NCI-H2196 (cell line): ENCODE measurements at regions not wholly inside any gene's neighbourhood (a gene's known extent, or its start where the extent isn't known, plus 50 kb on each side); places are given as distances from the start of the nearest gene placed in this dataset.
"Not testable (repeated sequence)": the region's sequence is repeated elsewhere in the genome, so short reads cannot be mapped to it uniquely, and the experiment has no call there.

Experiments used
- DNase-seq: peaks from one replicate; lab custom pipeline; 2025; ENCODE audit not compliant: unreplicated experiment; lab: John Stamatoyannopoulos, UW

DNA sequence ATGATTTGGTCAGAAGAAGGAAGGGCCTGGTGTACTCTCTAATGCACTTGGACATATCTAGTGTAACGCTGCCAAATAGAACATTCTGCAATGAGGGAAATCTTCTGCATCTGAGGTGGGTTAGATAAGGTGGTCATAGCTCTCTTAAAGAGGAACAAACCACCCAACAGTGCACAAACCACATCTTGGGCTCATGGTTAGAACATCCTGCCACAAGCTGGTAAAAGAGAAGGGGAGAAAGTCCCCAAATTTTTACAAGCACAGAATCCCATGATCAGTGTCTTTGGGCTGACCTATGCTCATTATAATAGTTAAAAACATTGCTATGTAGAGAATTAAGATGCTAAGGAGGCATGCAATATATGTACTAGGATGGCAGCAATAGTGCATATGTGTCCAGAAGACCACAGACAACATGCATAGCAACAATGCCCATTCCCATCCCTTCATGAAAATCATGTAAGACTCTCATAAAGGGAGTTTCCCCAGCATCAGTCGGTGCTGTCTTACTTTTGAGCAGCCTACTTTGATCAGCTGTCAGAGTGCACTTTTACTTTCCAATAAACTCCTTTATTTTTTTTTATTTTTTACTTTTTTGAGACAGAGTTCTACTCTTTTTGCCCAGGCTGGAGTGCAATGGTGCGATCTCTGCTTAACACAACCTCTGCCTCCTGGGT, 99.7 kb upstream of the SLC7A11 start:
- DNase-seq, result no peak

DNA sequence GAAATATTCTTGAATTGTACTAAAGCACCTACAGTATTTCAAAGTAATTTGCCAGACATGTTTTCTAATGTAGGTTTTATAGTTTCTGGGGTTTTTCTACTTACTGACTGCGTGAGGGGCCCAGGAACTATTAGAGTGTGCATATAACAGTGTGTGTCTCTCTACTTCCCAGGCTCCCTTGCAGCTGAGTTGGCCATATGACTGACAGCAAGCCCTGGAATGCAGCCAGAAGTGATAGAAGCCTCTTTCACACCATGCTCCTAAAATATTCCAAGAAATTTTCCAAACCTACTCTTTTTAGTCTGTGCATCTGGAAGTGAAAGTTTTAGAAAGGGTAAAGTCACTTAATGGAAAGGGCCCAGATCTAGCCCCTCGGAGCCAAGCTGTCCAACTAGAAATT, 96.7 kb upstream of the SLC7A11 start:
- DNase-seq, result no peak

- DNase-seq, result not testable (repeated sequence)
Observed at GRCh38 chr4:138338222-138338621, 96.1 kb upstream of the SLC7A11 start.

GRCh38 chr4:138334346-138335016, 92.3 kb upstream of the SLC7A11 start:
- no peak for DNase-seq

DNA sequence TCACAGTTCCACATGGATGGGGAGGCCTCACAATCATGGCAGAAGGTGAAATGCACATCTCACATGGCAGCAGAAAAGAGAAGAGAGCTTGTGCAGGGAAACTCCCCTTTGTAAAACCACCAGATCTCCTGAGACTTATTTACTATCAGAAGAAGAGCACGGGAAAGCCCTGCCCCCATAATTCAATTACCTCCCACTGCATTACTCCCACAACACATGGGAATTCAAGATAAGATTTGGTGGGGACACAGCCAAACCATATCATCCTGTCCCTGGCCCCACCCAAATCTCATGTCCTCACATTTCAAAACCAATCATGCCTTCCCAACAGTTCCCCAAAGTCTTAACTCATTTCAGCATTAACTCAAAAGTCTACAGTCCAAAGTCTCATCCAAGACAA, 90.3 kb upstream of the SLC7A11 start:
- not testable (repeated sequence) for DNase-seq

- no peak for DNase-seq
Observed at GRCh38 chr4:138330531-138330930, 88.4 kb upstream of the SLC7A11 start.

DNA sequence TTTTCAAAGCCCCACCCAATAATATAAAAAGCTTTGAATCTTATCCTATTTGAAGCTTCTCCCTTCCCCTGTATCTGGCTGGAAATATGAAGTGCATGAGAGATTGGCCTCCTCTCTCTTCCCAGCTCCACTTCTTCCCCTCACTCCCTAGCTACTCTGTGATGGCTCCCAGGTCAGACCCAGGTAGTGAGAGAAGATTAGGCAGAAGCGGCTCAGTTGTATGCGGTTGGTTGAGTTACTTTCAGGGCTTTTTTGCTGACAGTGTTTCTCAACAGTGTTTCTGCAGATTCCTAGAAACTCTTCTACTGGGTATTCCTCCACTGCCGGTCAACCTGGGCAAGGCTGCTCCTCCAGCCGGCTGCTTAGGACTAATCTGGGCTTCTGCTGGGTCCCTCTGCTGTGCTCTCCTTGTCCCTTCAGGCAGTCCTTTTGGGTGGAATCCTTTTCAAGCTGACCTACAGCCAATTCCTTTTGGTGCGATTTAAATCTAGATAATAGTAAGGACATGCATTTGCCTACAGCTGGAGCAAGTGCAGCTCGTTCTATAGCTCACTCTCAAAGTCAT, 87.4 kb upstream of the SLC7A11 start:
- DNase-seq, result no peak

- DNase-seq, result no peak
Observed at GRCh38 chr4:138327338-138327737, 85.2 kb upstream of the SLC7A11 start.

DNA sequence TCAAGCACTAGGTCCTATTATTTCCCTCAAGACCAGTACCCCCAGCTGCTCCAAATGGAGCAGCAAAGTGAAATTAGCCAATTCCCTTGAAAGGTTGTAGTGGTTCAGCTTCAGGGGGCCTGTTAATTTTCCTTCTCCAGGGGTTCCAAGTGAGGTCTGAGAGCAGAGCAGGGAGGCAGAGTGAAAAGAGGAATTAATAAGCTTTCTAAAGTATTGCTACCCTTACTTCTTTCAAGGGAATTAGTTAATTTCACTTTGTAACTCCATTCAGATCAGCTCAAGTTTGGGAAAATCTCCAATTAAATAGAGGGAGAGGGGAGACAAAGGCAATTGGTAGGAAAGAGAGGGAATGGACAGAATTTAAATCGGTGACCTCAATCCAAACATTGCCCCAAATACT, 78.7 kb upstream of the SLC7A11 start:
- DNase-seq, result no peak

GRCh38 chr4:138320030-138320429, 77.9 kb upstream of the SLC7A11 start:
- no peak for DNase-seq

DNA sequence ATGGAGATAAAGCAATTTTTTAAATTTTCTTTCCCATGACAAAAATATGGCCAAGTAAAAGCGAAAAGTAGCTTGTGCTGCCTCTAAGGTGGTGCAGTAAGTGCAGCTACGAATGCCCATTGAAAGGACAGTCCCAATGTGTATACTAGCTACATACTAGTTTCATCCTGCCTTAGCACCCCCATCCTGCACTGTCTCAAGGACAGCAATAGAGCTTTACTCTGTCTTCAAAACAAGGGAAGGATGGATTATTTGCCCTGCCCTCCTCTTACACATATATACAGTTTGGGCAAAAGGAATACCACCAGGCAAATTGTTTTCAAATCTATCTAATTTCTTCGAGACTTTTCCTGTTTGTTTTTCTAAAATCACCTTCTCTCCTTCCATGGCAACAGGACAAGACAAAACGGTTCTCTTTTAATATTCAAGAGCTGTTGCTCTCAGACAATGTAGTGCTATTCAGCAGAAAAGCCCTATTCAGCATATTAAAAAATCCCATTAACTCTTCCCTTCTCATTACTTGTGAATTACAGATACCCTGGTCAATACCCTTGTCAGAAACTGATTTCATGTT, 75.1 kb upstream of the SLC7A11 start:
- no peak for DNase-seq

DNA sequence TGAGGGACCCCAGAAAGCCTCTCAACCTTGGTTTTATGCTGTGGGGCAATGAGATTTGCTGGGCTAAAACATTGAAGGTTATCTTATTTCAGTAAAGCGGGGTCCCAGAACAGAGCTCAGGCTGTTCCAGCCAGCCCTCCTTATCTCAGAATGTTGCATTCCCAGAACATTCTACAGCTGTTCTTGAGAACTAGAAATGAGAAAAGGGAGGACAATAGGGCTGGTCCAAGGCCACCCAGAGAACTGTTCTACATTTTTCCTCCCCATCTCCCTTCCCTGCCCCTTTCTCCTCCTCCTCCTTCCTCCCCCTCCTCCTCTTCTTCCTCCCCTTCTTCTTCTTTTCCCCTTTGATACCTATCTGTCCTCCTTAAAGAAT, 70.4 kb upstream of the SLC7A11 start:
- no peak for DNase-seq

- no peak for DNase-seq
Observed at GRCh38 chr4:138311771-138312535, 69.8 kb upstream of the SLC7A11 start.

GRCh38 chr4:138310991-138311390, 68.8 kb upstream of the SLC7A11 start:
- DNase-seq, result no peak

DNA sequence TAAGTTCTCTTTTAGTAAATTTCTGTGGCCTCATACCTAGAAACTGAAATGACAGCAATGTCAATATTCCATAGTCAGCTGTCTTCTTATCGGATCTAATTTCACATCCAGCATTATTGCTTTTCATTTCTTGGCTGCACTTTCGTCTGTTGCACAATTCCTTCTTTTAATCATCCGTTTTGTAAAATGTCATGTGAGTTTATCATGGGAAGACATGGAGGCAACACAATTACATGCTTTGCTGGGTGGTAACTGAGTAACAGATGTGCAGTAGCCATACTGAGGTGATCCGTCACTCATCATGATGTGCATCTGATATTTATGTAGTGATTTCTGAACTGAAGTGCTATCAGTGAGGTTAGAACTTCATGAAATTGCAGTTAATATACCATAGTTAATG, 68.3 kb upstream of the SLC7A11 start:
- DNase-seq, result no peak

GRCh38 chr4:138308356-138308755, 66.2 kb upstream of the SLC7A11 start:
- no peak for DNase-seq

DNA sequence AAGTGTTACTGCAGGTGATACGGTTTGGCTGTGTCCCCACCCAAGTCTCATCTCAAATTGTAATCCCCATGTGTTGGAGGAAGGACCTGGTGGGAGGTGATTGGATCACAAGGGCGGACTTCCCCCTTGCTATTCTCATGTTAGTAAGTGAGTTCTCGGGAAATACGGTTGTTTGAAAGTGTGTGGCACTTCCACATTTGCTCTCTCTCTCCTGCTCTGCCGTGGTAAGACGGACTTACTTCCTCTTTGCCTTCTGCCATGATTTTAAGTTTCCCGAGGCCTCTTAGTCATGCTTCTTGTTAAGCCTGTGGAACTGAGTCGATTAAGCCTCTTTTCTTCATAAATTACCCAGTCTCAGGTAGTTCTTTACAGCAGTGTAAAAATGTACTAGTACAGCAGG, 65.2 kb upstream of the SLC7A11 start:
- no peak for DNase-seq

DNA sequence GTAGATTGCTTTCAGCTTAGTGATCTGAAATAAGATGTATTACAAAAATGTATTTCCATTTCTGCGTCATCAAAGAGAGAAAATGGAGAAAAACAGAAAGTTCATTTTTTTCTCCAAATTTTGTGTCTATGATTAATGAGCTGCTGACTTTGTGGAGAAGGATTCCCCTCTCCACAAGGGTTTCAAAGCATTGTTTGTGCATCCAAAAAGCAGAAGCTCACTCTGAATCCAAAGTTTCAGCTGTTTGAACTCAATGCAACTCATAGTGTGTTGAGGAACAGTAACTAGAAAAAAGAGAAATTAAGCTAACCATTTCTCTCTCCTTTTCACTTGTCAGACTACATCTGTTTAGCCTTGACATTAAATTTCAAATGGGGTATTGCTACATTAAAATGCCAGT, 62.9 kb upstream of the SLC7A11 start:
- no peak for DNase-seq

DNA sequence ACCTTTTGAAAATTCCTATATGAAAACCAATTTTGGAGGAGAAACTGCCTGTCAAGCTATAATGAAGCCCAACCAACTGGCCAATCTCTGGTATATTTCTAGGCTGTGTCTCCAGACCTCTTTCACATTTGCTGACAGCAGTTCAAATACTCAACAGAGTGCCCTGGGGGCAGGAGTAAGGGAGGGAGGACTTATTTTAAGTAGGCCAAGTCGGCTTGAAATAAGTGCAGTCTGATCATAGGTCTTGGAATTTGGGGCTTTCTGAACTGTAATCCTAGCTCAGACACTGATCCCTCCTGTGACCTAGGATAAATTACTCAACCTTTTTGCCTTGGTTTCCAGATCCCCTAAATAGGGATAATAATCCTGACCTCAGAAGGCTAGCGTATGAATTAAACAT, 59.4 kb upstream of the SLC7A11 start:
- no peak for DNase-seq

GRCh38 chr4:138300616-138301015, 58.5 kb upstream of the SLC7A11 start:
- DNase-seq, result no peak

DNA sequence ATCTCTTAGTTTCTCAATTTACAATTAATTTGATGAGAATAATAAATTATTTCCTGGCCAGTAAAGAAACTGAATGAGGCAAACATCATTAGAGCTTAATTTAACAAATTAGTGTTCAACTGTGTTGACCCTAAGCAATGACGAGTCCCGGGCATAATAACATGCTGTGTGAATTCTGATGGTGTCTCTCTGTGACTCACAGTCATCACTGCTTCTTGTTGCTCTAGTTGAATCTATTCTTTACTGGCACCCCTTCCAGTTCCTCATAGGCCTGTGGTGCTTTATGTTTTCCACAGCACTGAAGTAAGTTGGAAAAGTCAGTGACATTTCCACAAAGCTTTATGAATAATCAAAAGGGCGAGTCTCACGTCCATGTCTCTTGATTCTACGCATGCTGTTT, 57.7 kb upstream of the SLC7A11 start:
- no peak for DNase-seq

- DNase-seq, result no peak
Observed at GRCh38 chr4:138298866-138299265, 56.7 kb upstream of the SLC7A11 start.
